NCI-H82 (cell line): ENCODE measurements at regions not wholly inside any gene's neighbourhood (a gene's known extent, or its start where the extent isn't known, plus 50 kb on each side); places are given as distances from the start of the nearest gene placed in this dataset.

Source experiments
- DNase-seq: peaks from one replicate; lab custom pipeline; 2025; lab: John Stamatoyannopoulos, UW

GRCh38 chr7:80984619-80985018 lies 65.8 kb upstream of the SEMA3C start:
- no peak for DNase-seq

DNA sequence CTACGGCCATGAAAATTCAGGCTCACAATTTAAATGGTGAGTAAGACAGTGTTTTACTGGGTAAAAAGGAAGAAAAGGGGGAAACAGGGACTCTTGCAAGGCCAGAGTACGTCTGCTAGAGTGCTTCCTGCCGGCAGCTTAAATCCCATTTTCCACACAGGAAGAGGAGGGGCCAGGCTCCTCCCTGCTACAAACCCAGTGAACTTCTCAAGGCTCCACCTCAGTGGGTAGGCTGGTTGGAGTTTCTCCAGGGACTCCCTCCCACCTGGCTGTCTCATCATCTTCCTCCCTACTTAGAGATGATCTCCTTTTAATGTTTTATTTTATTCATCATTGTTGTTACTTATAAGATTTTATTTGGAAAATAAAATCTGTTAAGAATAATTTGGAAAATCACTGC lies 62.6 kb upstream of the SEMA3C start:
- DNase-seq = no peak

- no peak for DNase-seq
These were observed 58.9 kb upstream of the SEMA3C start for GRCh38 chr7:80977751-80978150.

- DNase-seq = no peak
These were observed 55.8 kb upstream of the SEMA3C start for GRCh38 chr7:80974396-80975358.

GRCh38 chr7:80971225-80971624 lies 52.4 kb upstream of the SEMA3C start:
- no peak for DNase-seq
